Ovary (tissue), 7 donors: ENCODE measurements at regions not wholly inside any gene's neighbourhood (a gene's known extent, or its start where the extent isn't known, plus 50 kb on each side); places are given as distances from the start of the nearest gene placed in this dataset.

Experiments
- DNase-seq, 5 donors: peaks; one replicate each; pipeline ENCODE4 v3.0.0-alpha.2; 2019 to 2020
- H3K27ac ChIP-seq, 2 donors: fragments of 200-600 bp; one replicate each; pipeline versions ENCODE4 v1.5.1 to v1.8.0; 2019 to 2022
- H3K27me3 ChIP-seq: fragments of 200-600 bp; one replicate; pipeline ENCODE4 v1.8.0; 2022
- H3K36me3 ChIP-seq: fragments of 200-600 bp; sonication (generic); one replicate; pipeline ENCODE4 v1.5.1; 2019
- H3K4me1 ChIP-seq: one replicate; pipeline ENCODE4 v1.8.1; 2013; ENCODE audit warnings: mild to moderate bottlenecking, moderate library complexity; ENCODE audit not compliant: insufficient read depth
- H3K4me3 ChIP-seq: fragments of 200-600 bp; sonication (generic); one replicate; pipeline ENCODE4 v1.5.1; 2017
- H3K9me3 ChIP-seq, 2 donors: fragments of 200-600 bp in 1 of 2; sonication (generic) in 1 of 2; one replicate each; pipeline versions ENCODE4 v1.5.1 to v1.8.1; 2013 to 2019; ENCODE audit warnings: mild to moderate bottlenecking in 1 of 2, moderate library complexity in 1 of 2
- EP300 ChIP-seq: sonication (generic); formaldehyde crosslinking; IDR thresholded peaks from one replicate; pipeline ENCODE4 v1.6.1; 2017; ENCODE audit warnings: antibody characterized with exemption
- POLR2A ChIP-seq: fragments of 450-650 bp; IDR thresholded peaks from one replicate; pipeline ENCODE4 v1.6.1; 2017; ENCODE audit warnings: antibody characterized with exemption, mild to moderate bottlenecking, moderate library complexity
- WGBS, 3 donors: extraction: QIAGEN DNeasy Blood & Tissue Kit in 1 of 3; methylation state at CpG; one replicate each; pipeline versions ENCODE4 v1.1.5 to v1.1.7; 2013 to 2017; 5-methylcytosine and 5-hydroxymethylcytosine counted together
- intact Hi-C, 4 donors: fragments of 100-400 bp; cut with DNase I; formaldehyde crosslinking; loops; one replicate each; pipeline versions ENCODE4 v1.11.0 to v1.15.1; 2022 to 2023
- TF ChIP-seq, protein P1 (sequence below), 3 donors: fragments of 450-650 bp in 2 of 3; fragments of 200-600 bp in 1 of 3; IDR thresholded peaks; one replicate each; pipeline versions ENCODE4 v1.5.1 to v1.8.0; 2016 to 2022; ENCODE audit warnings: antibody characterized with exemption in 3 of 3, mild to moderate bottlenecking in 1 of 3
- donor health status: DM: no; HTN: no; CAD: no; lungs with moderate emphysema.
- donor health status: DM: no; HTN: no; CAD: no.
- donor health status: Bipolar disorder and iron deficiency.
- donor health status: DM: no; HTN: no; CAD: no.
- donor health status: DM: yes; HTN: yes; CAD: no.

DNA sequence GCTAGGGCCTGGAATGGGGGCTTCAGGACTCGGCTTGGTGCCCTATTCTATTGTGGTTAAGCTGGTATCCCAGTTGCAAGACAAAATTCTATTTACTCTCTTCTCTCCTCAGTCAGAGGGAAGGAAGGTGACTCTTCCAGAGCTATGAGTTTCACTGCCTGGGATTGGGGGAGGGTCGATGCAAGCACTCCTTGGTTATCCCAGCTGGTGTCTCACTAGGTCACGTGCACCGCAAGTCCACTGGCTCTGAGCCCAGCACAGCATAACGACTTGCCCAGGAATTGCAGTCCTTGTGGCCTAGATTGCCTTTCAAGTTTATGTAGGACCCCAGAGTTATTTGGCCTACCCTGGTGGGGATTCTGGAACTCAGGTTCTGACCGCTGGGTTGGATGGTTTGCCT lies 958.8 kb downstream of the IGSF11 start:
- Histone ChIP-seq H3K36me3 (no peaks in the 10 kb centered on the region), H3K9me3 (peaks cover 0 to 4% of the 10 kb centered on the region in 2 donors), H3K27ac (no peak overlapping the region), H3K4me3 (no peak overlapping the region), H3K4me1 (no peaks in the 10 kb centered on the region), H3K27me3 (no peaks in the 10 kb centered on the region)
- 38 to 66% (median 47%) methylated on average over 6 of the region's 6 CpGs for WGBS, 3 donors
- DNase-seq = no peak
- TF ChIP-seq, protein P1, sequence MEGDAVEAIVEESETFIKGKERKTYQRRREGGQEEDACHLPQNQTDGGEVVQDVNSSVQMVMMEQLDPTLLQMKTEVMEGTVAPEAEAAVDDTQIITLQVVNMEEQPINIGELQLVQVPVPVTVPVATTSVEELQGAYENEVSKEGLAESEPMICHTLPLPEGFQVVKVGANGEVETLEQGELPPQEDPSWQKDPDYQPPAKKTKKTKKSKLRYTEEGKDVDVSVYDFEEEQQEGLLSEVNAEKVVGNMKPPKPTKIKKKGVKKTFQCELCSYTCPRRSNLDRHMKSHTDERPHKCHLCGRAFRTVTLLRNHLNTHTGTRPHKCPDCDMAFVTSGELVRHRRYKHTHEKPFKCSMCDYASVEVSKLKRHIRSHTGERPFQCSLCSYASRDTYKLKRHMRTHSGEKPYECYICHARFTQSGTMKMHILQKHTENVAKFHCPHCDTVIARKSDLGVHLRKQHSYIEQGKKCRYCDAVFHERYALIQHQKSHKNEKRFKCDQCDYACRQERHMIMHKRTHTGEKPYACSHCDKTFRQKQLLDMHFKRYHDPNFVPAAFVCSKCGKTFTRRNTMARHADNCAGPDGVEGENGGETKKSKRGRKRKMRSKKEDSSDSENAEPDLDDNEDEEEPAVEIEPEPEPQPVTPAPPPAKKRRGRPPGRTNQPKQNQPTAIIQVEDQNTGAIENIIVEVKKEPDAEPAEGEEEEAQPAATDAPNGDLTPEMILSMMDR (IDR thresholded peaks at IDR 0.05) = no peak
- no peak for TF ChIP-seq POLR2A
- TF ChIP-seq EP300 = no peak
- intact Hi-C loops = no loop called here

DNA sequence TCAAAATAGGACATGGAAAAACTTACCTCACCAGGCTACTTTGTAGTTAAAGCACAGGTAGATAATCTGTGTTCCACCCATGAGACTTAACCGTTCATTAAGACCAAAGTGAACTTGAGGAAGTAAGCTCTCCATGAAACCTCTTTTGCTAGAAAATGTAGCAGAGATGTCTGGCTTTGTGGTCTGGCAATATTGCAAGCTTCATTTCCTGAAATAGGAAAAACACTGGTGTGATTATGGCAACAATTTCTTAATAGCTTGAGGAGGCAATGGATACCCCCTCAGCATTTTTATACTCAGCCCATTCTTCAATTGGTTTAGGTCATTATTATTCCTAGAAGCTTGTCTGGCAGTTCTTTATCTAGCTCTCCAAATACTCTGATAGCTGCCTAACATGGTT lies 957.3 kb downstream of the IGSF11 start:
- Histone ChIP-seq H3K4me3 (no peak overlapping the region), H3K4me1 (no peaks in the 10 kb centered on the region), H3K36me3 (no peaks in the 10 kb centered on the region), H3K27ac (no peak overlapping the region), H3K9me3 (peaks cover 0 to 4% of the 10 kb centered on the region in 2 donors), H3K27me3 (no peaks in the 10 kb centered on the region)
- intact Hi-C loops = no loop called here
- 67 to 82% (median 74%) methylated on average over 1 of the region's 1 CpG for WGBS, 3 donors
- DNase-seq = no peak
- TF ChIP-seq, protein P1 (IDR thresholded peaks at IDR 0.05) = no peak
- no peak for TF ChIP-seq EP300
- no peak for TF ChIP-seq POLR2A

DNA sequence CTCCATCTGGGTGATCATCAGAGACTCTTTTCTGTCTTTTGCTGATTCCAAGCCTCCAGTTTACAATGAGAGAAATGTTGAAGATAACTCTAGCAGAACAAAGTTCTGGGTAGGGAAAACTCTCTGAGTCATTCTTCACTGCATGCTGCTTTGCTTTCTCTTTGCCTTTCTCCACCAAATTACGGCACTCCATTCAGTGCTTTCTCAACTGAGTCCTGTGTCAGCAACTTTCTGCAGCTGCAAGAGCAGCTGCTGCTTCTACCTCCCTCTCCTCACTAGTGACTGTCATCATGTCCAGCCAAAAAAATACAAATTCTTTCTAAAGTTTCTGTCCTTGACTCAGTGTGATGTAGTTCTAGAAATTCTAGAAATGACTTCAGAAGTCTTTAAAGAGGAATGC lies 953.8 kb downstream of the IGSF11 start:
- H3K4me3 ChIP-seq = no peak overlapping the region
- TF ChIP-seq EP300 (no peak), POLR2A (no peak)
- TF ChIP-seq, protein P1 (IDR thresholded peaks at IDR 0.05) = no peak
- H3K27ac ChIP-seq = no peak overlapping the region
- no peak for DNase-seq
- H3K9me3 ChIP-seq = peaks cover 0 to 2% of the 10 kb centered on the region in 2 donors
- H3K27me3 ChIP-seq = no peaks in the 10 kb centered on the region
- no peaks in the 10 kb centered on the region for H3K36me3 ChIP-seq
- intact Hi-C loops = no loop called here
- 6 to 39% (median 13%) methylated on average over 1 of the region's 1 CpG for WGBS, 3 donors
- H3K4me1 ChIP-seq = no peaks in the 10 kb centered on the region

DNA sequence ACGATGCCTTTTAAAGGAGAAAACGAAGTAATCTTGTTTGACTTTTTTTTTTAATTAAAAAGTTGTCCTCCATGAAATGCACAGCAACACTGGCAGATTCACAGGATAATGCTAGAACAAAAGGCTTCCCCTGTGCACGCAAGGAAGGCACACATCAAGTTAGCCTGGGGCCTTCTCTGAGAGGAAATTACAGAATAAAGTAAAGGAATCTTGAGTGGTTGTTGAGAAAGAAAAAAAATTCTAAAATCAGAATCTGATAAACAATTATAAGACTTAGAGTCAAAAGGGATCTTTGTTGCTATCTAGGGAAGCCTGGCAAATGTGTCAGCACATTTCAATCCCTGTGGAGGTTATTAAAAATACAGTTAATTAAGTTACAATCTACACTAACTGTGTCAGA lies 946.0 kb downstream of the IGSF11 start:
- Histone ChIP-seq H3K4me1 (no peaks in the 10 kb centered on the region), H3K36me3 (no peaks in the 10 kb centered on the region), H3K4me3 (no peak overlapping the region), H3K27me3 (no peaks in the 10 kb centered on the region), H3K9me3 (no peaks in the 10 kb centered on the region), H3K27ac (no peak overlapping the region)
- no peak for DNase-seq
- TF ChIP-seq, protein P1 (IDR thresholded peaks at IDR 0.05) = no peak
- TF ChIP-seq POLR2A = no peak
- no peak for TF ChIP-seq EP300
- 60 to 71% (median 61%) methylated on average over 3 of the region's 3 CpGs for WGBS, 3 donors
- intact Hi-C loops = no loop called here

DNA sequence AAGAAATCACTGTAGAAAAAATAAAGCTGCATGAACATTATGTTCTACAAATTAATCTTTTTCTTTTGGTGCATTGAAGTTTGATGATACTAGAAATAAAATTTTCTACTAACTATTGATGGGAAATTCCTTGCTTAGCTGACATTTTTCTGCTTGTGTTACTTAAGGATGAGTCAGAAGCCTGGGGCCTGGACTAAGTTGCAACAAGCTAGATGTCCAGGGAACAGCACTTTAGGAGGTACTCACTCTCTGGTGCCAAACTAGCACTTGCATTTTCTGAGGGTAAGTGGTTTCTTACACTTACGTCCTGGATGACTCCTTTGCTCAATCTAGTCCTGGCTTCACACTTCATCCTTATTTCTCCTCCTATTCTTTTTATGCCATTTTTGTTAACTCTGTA lies 945.1 kb downstream of the IGSF11 start:
- DNase-seq = no peak
- no peaks in the 10 kb centered on the region for H3K9me3 ChIP-seq
- no peaks in the 10 kb centered on the region for H3K36me3 ChIP-seq
- no peak for TF ChIP-seq POLR2A
- TF ChIP-seq, protein P1 (IDR thresholded peaks at IDR 0.05) = no peak
- TF ChIP-seq EP300 = no peak
- no peaks in the 10 kb centered on the region for H3K27me3 ChIP-seq
- WGBS, 3 donors = 80 to 88% (median 87%) methylated on average over 1 of the region's 1 CpG
- intact Hi-C loops = no loop called here
- H3K4me1 ChIP-seq = no peaks in the 10 kb centered on the region
- H3K27ac ChIP-seq = no peak overlapping the region
- no peak overlapping the region for H3K4me3 ChIP-seq
